Epidermal melanocyte (primary cell): ENCODE measurements at regions not wholly inside any gene's neighbourhood (a gene's known extent, or its start where the extent isn't known, plus 50 kb on each side); places are given as distances from the start of the nearest gene placed in this dataset.

Experiments used
- DNase-seq: peaks from one replicate; pipeline ENCODE4 v3.0.0; 2011; ENCODE audit warnings: low spot score; ENCODE audit not compliant: insufficient read length

DNA sequence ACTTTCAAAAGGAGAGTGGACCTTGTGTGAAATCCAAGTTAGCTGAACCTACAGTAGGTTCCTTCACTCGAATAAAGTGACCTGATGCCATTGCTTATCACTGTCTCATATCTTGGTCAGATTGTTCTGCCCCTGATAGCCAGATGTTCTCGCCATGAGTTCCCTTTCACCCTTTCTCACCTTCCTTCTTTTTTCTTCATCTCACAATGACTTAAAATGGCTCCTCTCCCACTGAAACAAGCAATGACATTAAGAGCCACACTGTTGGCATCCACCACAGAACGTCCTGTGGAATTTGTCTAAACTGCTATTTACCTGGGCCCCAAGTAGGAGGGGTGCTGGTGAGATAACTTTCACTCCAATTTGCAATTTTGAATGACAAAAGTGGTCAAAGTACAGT lies 227.6 kb upstream of the PPP1R2C start:
- DNase-seq, result no peak

DNA sequence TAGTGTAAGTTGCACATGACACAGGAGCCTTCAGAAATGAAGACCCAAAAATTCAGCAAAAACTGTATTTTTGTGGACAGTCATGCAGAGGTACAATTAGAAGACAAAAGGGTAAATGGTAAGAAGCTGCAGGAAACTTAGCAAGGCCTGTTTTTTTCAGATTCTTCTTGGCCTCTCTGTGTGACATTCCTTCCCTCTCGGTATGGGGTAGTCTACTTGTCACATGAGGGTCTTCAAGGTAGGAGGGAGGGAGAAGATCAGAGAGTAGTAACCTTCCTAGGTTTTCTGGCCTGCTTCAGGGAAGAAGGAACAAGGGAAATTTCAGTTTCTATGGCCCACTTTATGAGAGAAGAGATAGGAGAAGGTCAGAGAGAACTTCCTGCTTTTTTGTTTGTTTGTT lies 230.4 kb upstream of the PPP1R2C start:
- no peak for DNase-seq

GRCh38 chrX:43016021-43016420 lies 238.1 kb upstream of the PPP1R2C start:
- DNase-seq, result no peak

GRCh38 chrX:43018031-43018430 lies 240.1 kb upstream of the PPP1R2C start:
- DNase-seq, result no peak

DNA sequence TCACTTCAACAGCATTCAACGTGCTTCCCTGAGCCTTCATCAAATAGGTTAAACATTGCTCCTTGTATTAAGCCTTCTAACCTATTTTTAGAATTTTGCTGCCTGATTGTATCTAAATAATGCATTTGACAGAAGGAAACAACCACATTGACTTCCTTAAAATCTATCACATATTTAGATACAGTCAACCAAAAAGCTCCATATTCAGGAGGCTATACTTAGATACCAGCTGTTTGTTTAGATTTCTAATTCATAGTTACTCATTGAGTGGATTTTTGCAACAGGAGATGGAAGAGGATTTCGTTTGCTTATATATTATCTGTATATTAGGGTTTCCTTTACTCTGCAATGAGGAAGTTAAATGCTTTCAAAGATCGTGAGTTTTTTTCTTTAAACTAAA lies 241.1 kb upstream of the PPP1R2C start:
- DNase-seq, result no peak

- DNase-seq, result no peak
Observed at GRCh38 chrX:43025806-43026315, 247.9 kb upstream of the PPP1R2C start.

GRCh38 chrX:43064096-43064495 lies 286.1 kb upstream of the PPP1R2C start:
- no peak for DNase-seq

- DNase-seq, result no peak
Observed at GRCh38 chrX:43065978-43066377, 288.0 kb upstream of the PPP1R2C start.

DNA sequence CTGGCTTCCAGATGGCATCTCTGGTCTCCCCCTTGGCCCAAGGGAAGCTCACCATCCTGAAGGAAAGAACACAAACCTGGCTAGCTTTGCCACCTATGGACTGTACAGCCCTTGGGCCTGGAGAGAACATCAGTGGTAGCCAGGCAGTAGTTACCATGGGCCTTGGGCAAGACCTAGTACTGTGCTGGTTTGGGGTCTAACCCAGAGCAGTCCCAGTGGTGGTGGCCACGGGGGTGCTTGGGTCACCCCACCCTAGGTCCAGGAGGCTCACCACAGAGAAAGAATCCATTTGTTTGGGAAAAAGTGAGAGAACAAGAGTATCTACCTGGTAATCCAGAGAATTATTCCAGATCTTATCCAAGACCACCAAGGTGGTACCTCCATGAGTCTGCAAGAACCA lies 290.7 kb upstream of the PPP1R2C start:
- DNase-seq, result no peak

- DNase-seq, result no peak
Observed at GRCh38 chrX:43083016-43083415, 305.1 kb upstream of the PPP1R2C start.

DNA sequence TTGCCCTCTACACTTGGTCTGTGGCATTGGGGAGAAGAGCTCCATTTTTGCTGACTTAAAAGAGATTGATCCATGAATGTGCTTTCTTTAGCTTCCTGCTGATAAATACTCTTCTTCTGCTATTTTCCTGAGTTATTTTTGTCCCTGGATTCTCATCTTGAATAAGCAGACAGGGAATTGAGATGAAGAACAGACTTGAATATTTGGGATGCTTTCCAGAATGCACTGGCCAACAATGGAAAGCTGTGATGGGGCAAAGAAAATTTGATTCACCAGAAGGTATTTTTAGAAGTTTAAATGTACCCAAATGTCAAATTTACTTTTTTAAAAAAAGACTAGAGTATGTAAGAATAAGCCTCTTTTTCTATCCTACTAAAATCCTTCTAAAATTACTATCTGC lies 309.9 kb upstream of the PPP1R2C start:
- no peak for DNase-seq

- DNase-seq, result no peak
Observed at GRCh38 chrX:43096830-43097229, 318.9 kb upstream of the PPP1R2C start.

- no peak for DNase-seq
Observed at GRCh38 chrX:43106009-43106408, 328.0 kb upstream of the PPP1R2C start.

- no peak for DNase-seq
Observed at GRCh38 chrX:43108828-43109227, 330.9 kb upstream of the PPP1R2C start.

DNA sequence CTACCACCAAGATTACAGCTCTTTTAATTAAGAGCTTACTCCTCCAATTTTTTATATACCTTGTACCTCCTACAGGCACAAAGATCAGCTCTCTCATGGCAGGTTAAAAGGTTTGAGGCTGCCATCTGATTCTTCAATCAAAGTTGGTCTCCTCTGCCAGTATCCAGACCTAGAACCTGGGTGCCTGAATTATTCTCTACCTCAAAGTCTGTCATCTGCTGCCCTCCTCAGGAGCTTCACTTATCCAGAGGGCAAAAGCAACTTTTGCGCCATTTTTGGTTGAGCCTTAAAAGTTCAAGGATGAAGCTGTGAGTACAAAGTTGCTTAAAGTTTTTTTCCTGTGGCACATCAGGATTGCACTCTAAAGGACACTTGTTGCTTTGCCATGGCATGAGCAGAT lies 343.7 kb upstream of the PPP1R2C start:
- DNase-seq, result no peak

- no peak for DNase-seq
Observed at GRCh38 chrX:43139645-43140044, 361.7 kb upstream of the PPP1R2C start.

GRCh38 chrX:43140582-43140981 lies 362.6 kb upstream of the PPP1R2C start:
- no peak for DNase-seq

DNA sequence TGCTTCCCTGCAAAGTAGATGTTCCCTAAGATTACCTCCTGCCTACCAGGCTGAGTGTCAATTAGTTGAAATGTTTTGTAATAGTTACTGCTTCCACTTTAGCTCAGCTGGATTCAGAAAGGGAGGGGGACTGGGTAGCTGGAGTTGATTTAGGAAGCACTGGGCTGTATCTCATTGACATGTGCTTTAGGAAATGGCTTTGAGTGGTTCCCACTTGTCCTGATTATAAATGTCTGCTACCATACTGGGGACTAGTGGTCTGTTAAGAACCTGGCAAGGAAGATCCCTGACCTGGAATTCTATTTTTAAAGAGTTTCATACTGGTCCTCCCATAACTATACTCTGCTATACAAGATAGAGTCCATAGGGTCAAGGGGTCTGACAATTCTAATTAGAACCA lies 363.9 kb upstream of the PPP1R2C start:
- DNase-seq, result no peak

DNA sequence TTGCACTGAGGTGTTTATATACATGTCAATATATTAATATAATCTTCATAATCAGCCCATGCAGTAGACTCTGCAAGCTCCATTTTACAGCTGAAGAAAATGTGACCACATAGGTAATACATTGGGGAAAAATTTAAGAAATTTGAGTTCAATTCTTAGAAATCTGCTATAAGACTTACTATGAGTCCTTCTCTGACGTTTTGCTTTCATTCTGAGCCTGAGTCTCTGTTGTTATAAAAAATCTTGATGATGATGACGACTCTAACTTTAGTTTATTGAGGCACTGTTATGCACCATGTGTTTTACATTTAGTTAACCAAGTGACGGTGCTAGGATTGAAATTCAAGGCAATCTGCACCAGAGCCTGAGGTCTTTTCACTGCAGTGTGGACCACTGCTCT lies 370.3 kb upstream of the PPP1R2C start:
- no peak for DNase-seq

DNA sequence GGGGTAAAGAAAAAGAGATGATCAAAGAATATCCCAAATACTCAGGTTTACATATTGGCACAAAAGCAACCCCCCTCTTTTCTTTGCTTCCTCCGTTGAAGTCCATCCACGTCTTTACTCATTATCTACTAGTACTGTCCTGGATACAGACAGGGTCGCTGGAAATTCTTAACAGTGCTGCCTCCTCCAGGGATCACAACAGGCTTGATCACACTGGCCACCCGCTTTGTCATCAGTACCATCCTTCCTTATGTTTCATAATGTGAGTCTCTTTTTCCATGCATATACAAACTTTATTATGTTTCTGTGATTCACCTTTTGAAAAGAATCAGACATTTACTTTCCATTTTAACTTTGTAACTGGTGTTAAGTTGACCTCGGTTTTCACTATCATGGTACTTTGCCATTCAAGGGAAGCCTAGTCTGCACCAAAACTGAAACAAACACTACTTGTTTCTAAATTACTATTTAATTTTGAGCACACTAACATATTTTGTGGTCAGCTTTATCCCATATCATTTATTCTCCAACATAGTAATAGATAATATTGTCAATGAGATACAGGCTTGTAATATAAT lies 387.5 kb upstream of the PPP1R2C start:
- no peak for DNase-seq

- DNase-seq, result no peak
Observed at GRCh38 chrX:43166874-43167273, 388.9 kb upstream of the PPP1R2C start.

DNA sequence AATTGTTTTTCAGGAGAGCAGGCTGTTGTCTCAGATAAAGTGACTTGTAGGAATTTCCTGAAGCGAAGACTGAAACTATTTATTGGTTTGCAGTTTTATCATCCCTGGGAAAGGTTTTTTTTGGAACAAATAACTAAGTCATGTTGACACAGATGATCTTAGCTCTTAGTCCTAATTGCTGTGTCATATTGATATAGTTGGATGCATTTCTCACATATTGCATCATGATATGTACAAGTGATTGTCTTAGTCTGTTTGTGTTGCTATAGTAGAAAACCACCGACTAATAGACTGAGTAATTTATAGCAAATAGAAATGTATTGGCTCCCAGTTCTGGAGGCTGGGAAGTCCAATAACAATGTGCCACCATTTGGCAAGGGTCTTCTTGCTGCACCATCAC lies 397.5 kb upstream of the PPP1R2C start:
- DNase-seq, result no peak

GRCh38 chrX:43176686-43177085 lies 398.7 kb upstream of the PPP1R2C start:
- no peak for DNase-seq

DNA sequence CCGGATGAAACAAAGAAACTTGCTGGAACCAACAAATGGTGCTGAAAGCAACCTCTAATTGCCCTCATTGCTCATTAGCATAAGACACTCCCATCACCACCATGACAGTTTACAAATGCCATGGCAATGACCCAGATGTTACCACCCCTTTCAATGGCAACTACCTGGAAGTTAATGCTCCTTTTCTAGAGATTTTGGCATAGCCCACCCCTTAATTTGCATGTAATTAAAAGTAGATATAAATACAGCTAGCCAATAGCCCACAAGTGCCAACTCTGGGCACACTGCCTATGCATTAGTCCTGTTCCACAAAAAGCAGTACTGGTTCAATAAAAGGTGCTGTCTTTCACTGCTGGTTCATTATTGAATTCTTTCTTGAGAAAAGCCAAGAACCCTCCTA lies 410.3 kb upstream of the PPP1R2C start:
- DNase-seq, result no peak
